ENCODE measurements at regions not wholly inside any gene's neighbourhood (a gene's known extent, or its start where the extent isn't known, plus 50 kb on each side); places are given as distances from the start of the nearest gene placed in this dataset.
A peak's percentile ranks its signal among the peaks of the same experiment; 100 is the strongest.

GRCh38 chr5:44644628-44645027, 164.1 kb upstream of the MRPS30 start:
- no peak overlapping the region for H3K4me3 ChIP-seq (ENCODE audit: low read length)

GRCh38 chr5:44641820-44642219, 166.9 kb upstream of the MRPS30 start:
- no peak overlapping the region for H3K4me3 Mint-ChIP-seq
- no peaks in the 10 kb centered on the region for H3K36me3 Mint-ChIP-seq
- H3K27ac ChIP-seq (ENCODE audit: low read depth, low read length), result no peak overlapping the region
- H3K4me1 ChIP-seq (ENCODE audit: control insufficient read depth in 2 of 2, insufficient read depth in 2 of 2, low read length in 2 of 2), result no peaks in the 10 kb centered on the region
- CTCF ChIA-PET, result no interaction called here
- intact Hi-C loops (cut with micrococcal nuclease), result no loop called here
- H3K27me3 ChIP-seq (ENCODE audit: control insufficient read depth in 2 of 2, insufficient read depth in 2 of 2, low read length in 2 of 2), result no peaks in the 10 kb centered on the region
- DNase-seq (no peak), ATAC-seq (no peak)
- H3K4me1 Mint-ChIP-seq, result peaks cover 0 to 1% (median 0%) of the 10 kb centered on the region in 7 donors
- peaks cover 0 to 6% (median 2%) of the 10 kb centered on the region in 11 donors for H3K9me3 Mint-ChIP-seq
- H3K9me3 ChIP-seq (ENCODE audit: control insufficient read depth in 2 of 3, low read length in 3 of 3), result no peaks in the 10 kb centered on the region
- H3K36me3 ChIP-seq (ENCODE audit: control insufficient read depth in 2 of 3, insufficient read depth in 3 of 3, low read length in 3 of 3), result no peaks in the 10 kb centered on the region
- no peak overlapping the region for H3K4me3 ChIP-seq (ENCODE audit: low read length)
- POLR2A ChIA-PET, result no interaction called here
- no peak overlapping the region for H3K27ac Mint-ChIP-seq
- H3K27me3 Mint-ChIP-seq, result no peaks in the 10 kb centered on the region

More at GRCh38 chr5:44644628-44645027, 164.1 kb upstream of the MRPS30 start:
- intact Hi-C loops (cut with micrococcal nuclease), result no loop called here
- CTCF ChIA-PET, result no interaction called here
- Mint-ChIP-seq H3K4me1 (peaks cover 0 to 1% (median 0%) of the 10 kb centered on the region in 7 donors), H3K27me3 (no peaks in the 10 kb centered on the region), H3K4me3 (no peak overlapping the region), H3K36me3 (no peaks in the 10 kb centered on the region), H3K27ac (no peak overlapping the region), H3K9me3 (peaks cover 0 to 6% (median 2%) of the 10 kb centered on the region in 11 donors)
- H3K4me1 ChIP-seq (ENCODE audit: control insufficient read depth in 2 of 2, insufficient read depth in 2 of 2, low read length in 2 of 2), result no peaks in the 10 kb centered on the region
- POLR2A ChIA-PET, result no interaction called here
- no peak overlapping the region for H3K27ac ChIP-seq (ENCODE audit: low read depth, low read length)
- DNase-seq (no peak), ATAC-seq (no peak)
- H3K27me3 ChIP-seq (ENCODE audit: control insufficient read depth in 2 of 2, insufficient read depth in 2 of 2, low read length in 2 of 2), result no peaks in the 10 kb centered on the region
- H3K9me3 ChIP-seq (ENCODE audit: control insufficient read depth in 2 of 3, low read length in 3 of 3), result no peaks in the 10 kb centered on the region
- no peaks in the 10 kb centered on the region for H3K36me3 ChIP-seq (ENCODE audit: control insufficient read depth in 2 of 3, insufficient read depth in 3 of 3, low read length in 3 of 3)

- H3K4me3 Mint-ChIP-seq, result no peak overlapping the region
- no peak overlapping the region for H3K27ac Mint-ChIP-seq
- H3K27ac ChIP-seq (ENCODE audit: low read depth, low read length), result no peak overlapping the region
- no peaks in the 10 kb centered on the region for H3K27me3 ChIP-seq (ENCODE audit: control insufficient read depth in 2 of 2, insufficient read depth in 2 of 2, low read length in 2 of 2)
- no peaks in the 10 kb centered on the region for H3K4me1 ChIP-seq (ENCODE audit: control insufficient read depth in 2 of 2, insufficient read depth in 2 of 2, low read length in 2 of 2)
- H3K36me3 Mint-ChIP-seq, result no peaks in the 10 kb centered on the region
- DNase-seq (no peak), ATAC-seq (no peak)
- ChIA-PET POLR2A (no interaction called here), CTCF (no interaction called here)
- H3K9me3 Mint-ChIP-seq, result peaks cover 0 to 6% (median 2%) of the 10 kb centered on the region in 11 donors
- no peaks in the 10 kb centered on the region for H3K27me3 Mint-ChIP-seq
- peaks cover 0 to 1% (median 0%) of the 10 kb centered on the region in 7 donors for H3K4me1 Mint-ChIP-seq
- H3K9me3 ChIP-seq (ENCODE audit: control insufficient read depth in 2 of 3, low read length in 3 of 3), result no peaks in the 10 kb centered on the region
- intact Hi-C loops (cut with micrococcal nuclease), result no loop called here
- H3K4me3 ChIP-seq (ENCODE audit: low read length), result no peak overlapping the region
- no peaks in the 10 kb centered on the region for H3K36me3 ChIP-seq (ENCODE audit: control insufficient read depth in 2 of 3, insufficient read depth in 3 of 3, low read length in 3 of 3)
Measured at GRCh38 chr5:44640945-44641456, 167.7 kb upstream of the MRPS30 start.

- no peaks in the 10 kb centered on the region for H3K27me3 ChIP-seq (ENCODE audit: control insufficient read depth in 2 of 2, insufficient read depth in 2 of 2, low read length in 2 of 2)
- H3K9me3 Mint-ChIP-seq, result peaks cover 0 to 15% (median 4%) of the 10 kb centered on the region in 11 donors
- no peak for ATAC-seq
- CTCF ChIA-PET, result no interaction called here
- no peaks in the 10 kb centered on the region for H3K36me3 Mint-ChIP-seq
- H3K9me3 ChIP-seq (ENCODE audit: control insufficient read depth in 2 of 3, low read length in 3 of 3), result no peaks in the 10 kb centered on the region
- H3K4me3 ChIP-seq (ENCODE audit: low read length), result no peak overlapping the region
- no peak overlapping the region for H3K4me3 Mint-ChIP-seq
- H3K27me3 Mint-ChIP-seq, result no peaks in the 10 kb centered on the region
- intact Hi-C loops (cut with micrococcal nuclease), result no loop called here
- H3K27ac ChIP-seq (ENCODE audit: low read depth, low read length), result no peak overlapping the region
- no peaks in the 10 kb centered on the region for H3K4me1 Mint-ChIP-seq
- POLR2A ChIA-PET, result no interaction called here
- no peak overlapping the region for H3K27ac Mint-ChIP-seq
- peak in 1 of 9 donors; percentile 1 for DNase-seq
- H3K4me1 ChIP-seq (ENCODE audit: control insufficient read depth in 2 of 2, insufficient read depth in 2 of 2, low read length in 2 of 2), result no peaks in the 10 kb centered on the region
- H3K36me3 ChIP-seq (ENCODE audit: control insufficient read depth in 2 of 3, insufficient read depth in 3 of 3, low read length in 3 of 3), result no peaks in the 10 kb centered on the region
Measured at GRCh38 chr5:44637916-44638869, 170.6 kb upstream of the MRPS30 start.

- Mint-ChIP-seq H3K4me3 (no peak overlapping the region), H3K9me3 (peaks cover 0 to 37% (median 4%) of the 10 kb centered on the region in 11 donors), H3K27me3 (no peaks in the 10 kb centered on the region), H3K4me1 (no peaks in the 10 kb centered on the region), H3K36me3 (no peaks in the 10 kb centered on the region), H3K27ac (no peak overlapping the region)
- no peak overlapping the region for H3K27ac ChIP-seq (ENCODE audit: low read depth, low read length)
- ChIA-PET CTCF (no interaction called here), POLR2A (no interaction called here)
- no peaks in the 10 kb centered on the region for H3K36me3 ChIP-seq (ENCODE audit: control insufficient read depth in 2 of 3, insufficient read depth in 3 of 3, low read length in 3 of 3)
- H3K27me3 ChIP-seq (ENCODE audit: control insufficient read depth in 2 of 2, insufficient read depth in 2 of 2, low read length in 2 of 2), result no peaks in the 10 kb centered on the region
- H3K9me3 ChIP-seq (ENCODE audit: control insufficient read depth in 2 of 3, low read length in 3 of 3), result no peaks in the 10 kb centered on the region
- ATAC-seq (no peak), DNase-seq (no peak)
- H3K4me1 ChIP-seq (ENCODE audit: control insufficient read depth in 2 of 2, insufficient read depth in 2 of 2, low read length in 2 of 2), result no peaks in the 10 kb centered on the region
- intact Hi-C loops (cut with micrococcal nuclease), result no loop called here
- no peak overlapping the region for H3K4me3 ChIP-seq (ENCODE audit: low read length)
Measured at GRCh38 chr5:44632344-44632743, 176.4 kb upstream of the MRPS30 start.

GRCh38 chr5:44626846-44627245, 181.9 kb upstream of the MRPS30 start:
- Mint-ChIP-seq H3K9me3 (peaks cover 2 to 30% (median 7%) of the 10 kb centered on the region in 11 donors), H3K4me3 (no peak overlapping the region), H3K4me1 (no peaks in the 10 kb centered on the region), H3K27me3 (no peaks in the 10 kb centered on the region), H3K27ac (no peak overlapping the region), H3K36me3 (no peaks in the 10 kb centered on the region)
- no peak for ATAC-seq
- Histone ChIP-seq H3K36me3 (ENCODE audit: control insufficient read depth in 2 of 3, insufficient read depth in 3 of 3, low read length in 3 of 3) (no peaks in the 10 kb centered on the region), H3K27me3 (ENCODE audit: control insufficient read depth in 2 of 2, insufficient read depth in 2 of 2, low read length in 2 of 2) (no peaks in the 10 kb centered on the region), H3K27ac (ENCODE audit: low read depth, low read length) (no peak overlapping the region), H3K4me1 (ENCODE audit: control insufficient read depth in 2 of 2, insufficient read depth in 2 of 2, low read length in 2 of 2) (no peaks in the 10 kb centered on the region), H3K4me3 (ENCODE audit: low read length) (no peak overlapping the region), H3K9me3 (ENCODE audit: control insufficient read depth in 2 of 3, low read length in 3 of 3) (peaks cover 0 to 6% (median 0%) of the 10 kb centered on the region in 3 experiments)
- intact Hi-C loops (cut with micrococcal nuclease), result no loop called here
- POLR2A ChIA-PET, result no interaction called here
- CTCF ChIA-PET, result no interaction called here
- no peak for DNase-seq

- DNase-seq, result no peak
- intact Hi-C loops (cut with micrococcal nuclease), result no loop called here
- ChIA-PET CTCF (no interaction called here), POLR2A (no interaction called here)
- Mint-ChIP-seq H3K4me1 (no peaks in the 10 kb centered on the region), H3K4me3 (no peak overlapping the region), H3K27ac (no peak overlapping the region), H3K9me3 (peaks cover 0 to 12% (median 4%) of the 10 kb centered on the region in 11 donors), H3K36me3 (no peaks in the 10 kb centered on the region), H3K27me3 (no peaks in the 10 kb centered on the region)
- no peaks in the 10 kb centered on the region for H3K27me3 ChIP-seq (ENCODE audit: control insufficient read depth in 2 of 2, insufficient read depth in 2 of 2, low read length in 2 of 2)
- no peak overlapping the region for H3K27ac ChIP-seq (ENCODE audit: low read depth, low read length)
- no peak for ATAC-seq
- H3K4me3 ChIP-seq (ENCODE audit: low read length), result no peak overlapping the region
- no peaks in the 10 kb centered on the region for H3K4me1 ChIP-seq (ENCODE audit: control insufficient read depth in 2 of 2, insufficient read depth in 2 of 2, low read length in 2 of 2)
- H3K36me3 ChIP-seq (ENCODE audit: control insufficient read depth in 2 of 3, insufficient read depth in 3 of 3, low read length in 3 of 3), result no peaks in the 10 kb centered on the region
- peaks cover 0 to 6% (median 0%) of the 10 kb centered on the region in 3 experiments for H3K9me3 ChIP-seq (ENCODE audit: control insufficient read depth in 2 of 3, low read length in 3 of 3)
Measured at GRCh38 chr5:44622331-44622730, 186.4 kb upstream of the MRPS30 start.

All from naive thymus-derived CD4-positive, alpha-beta T cell (primary cell).